HG02852 (cell line): ENCODE measurements at regions not wholly inside any gene's neighbourhood (a gene's known extent, or its start where the extent isn't known, plus 50 kb on each side); places are given as distances from the start of the nearest gene placed in this dataset.
"Not testable (repeated sequence)": the region's sequence is repeated elsewhere in the genome, so short reads cannot be mapped to it uniquely, and the experiment has no call there.

ENCODE experiments used
- ATAC-seq: cut with Tn5 transposase; IDR thresholded peaks from one replicate; pipeline ENCODE4 v1.9.1; 2021; ENCODE audit warnings: mild to moderate bottlenecking, moderate library complexity; ENCODE audit not compliant: unreplicated experiment

GRCh38 chr4:82099928-82100579 lies 273.7 kb downstream of the HNRNPD start:
- ATAC-seq = no peak

- ATAC-seq = no peak
Observed at GRCh38 chr4:82097504-82097903, 276.3 kb downstream of the HNRNPD start.

- ATAC-seq = no peak
Observed at GRCh38 chr4:82090717-82091116, 283.1 kb downstream of the HNRNPD start.

- ATAC-seq = no peak
Observed at GRCh38 chr4:82084747-82085146, 289.0 kb downstream of the HNRNPD start.

- ATAC-seq = not testable (repeated sequence)
Observed at GRCh38 chr4:82077471-82077995, 296.3 kb downstream of the HNRNPD start.

GRCh38 chr4:82076809-82077208 lies 297.0 kb downstream of the HNRNPD start:
- ATAC-seq = no peak

- ATAC-seq = no peak
Observed at GRCh38 chr4:82076359-82076758, 297.4 kb downstream of the HNRNPD start.

GRCh38 chr4:82071951-82072350 lies 301.8 kb downstream of the HNRNPD start:
- ATAC-seq = no peak

GRCh38 chr4:82069883-82070638 lies 303.7 kb downstream of the HNRNPD start:
- no peak for ATAC-seq

GRCh38 chr4:82063017-82063416 lies 310.8 kb downstream of the HNRNPD start:
- no peak for ATAC-seq

GRCh38 chr4:82057990-82058544 lies 315.7 kb downstream of the HNRNPD start:
- no peak for ATAC-seq

GRCh38 chr4:82055156-82055555 lies 318.6 kb downstream of the HNRNPD start:
- no peak for ATAC-seq

- no peak for ATAC-seq
Observed at GRCh38 chr4:82053396-82053795, 320.4 kb downstream of the HNRNPD start.

- ATAC-seq = no peak
Observed at GRCh38 chr4:82050796-82051195, 323.0 kb downstream of the HNRNPD start.

- no peak for ATAC-seq
Observed at GRCh38 chr4:82049294-82049693, 324.5 kb downstream of the HNRNPD start.

- ATAC-seq = no peak
Observed at GRCh38 chr4:82047731-82048130, 326.1 kb downstream of the HNRNPD start.

GRCh38 chr4:82046796-82047195 lies 327.0 kb downstream of the HNRNPD start:
- no peak for ATAC-seq

- no peak for ATAC-seq
Observed at GRCh38 chr4:82045267-82045666, 328.5 kb downstream of the HNRNPD start.

- no peak for ATAC-seq
Observed at GRCh38 chr4:82044141-82044993, 329.4 kb downstream of the HNRNPD start.

GRCh38 chr4:82043809-82044137 lies 330.0 kb downstream of the HNRNPD start:
- ATAC-seq = no peak
